HuH-7 (cell line): ENCODE measurements at regions not wholly inside any gene's neighbourhood (a gene's known extent, or its start where the extent isn't known, plus 50 kb on each side); places are given as distances from the start of the nearest gene placed in this dataset.

Experiments
- DNase-seq: peaks from one replicate; pipeline ENCODE4 v3.0.0; 2011; ENCODE audit warnings: low spot score

GRCh38 chr14:34128665-34129064 is 177.8 kb upstream of the EGLN3 start:
- no peak for DNase-seq

GRCh38 chr14:34126586-34126985 is 175.7 kb upstream of the EGLN3 start:
- no peak for DNase-seq

- DNase-seq: no peak
These were observed 173.7 kb upstream of the EGLN3 start for GRCh38 chr14:34124585-34124984.

GRCh38 chr14:34122650-34123049 is 171.8 kb upstream of the EGLN3 start:
- DNase-seq: no peak

- DNase-seq: no peak
These were observed 171.2 kb upstream of the EGLN3 start for GRCh38 chr14:34122081-34122480.

DNA sequence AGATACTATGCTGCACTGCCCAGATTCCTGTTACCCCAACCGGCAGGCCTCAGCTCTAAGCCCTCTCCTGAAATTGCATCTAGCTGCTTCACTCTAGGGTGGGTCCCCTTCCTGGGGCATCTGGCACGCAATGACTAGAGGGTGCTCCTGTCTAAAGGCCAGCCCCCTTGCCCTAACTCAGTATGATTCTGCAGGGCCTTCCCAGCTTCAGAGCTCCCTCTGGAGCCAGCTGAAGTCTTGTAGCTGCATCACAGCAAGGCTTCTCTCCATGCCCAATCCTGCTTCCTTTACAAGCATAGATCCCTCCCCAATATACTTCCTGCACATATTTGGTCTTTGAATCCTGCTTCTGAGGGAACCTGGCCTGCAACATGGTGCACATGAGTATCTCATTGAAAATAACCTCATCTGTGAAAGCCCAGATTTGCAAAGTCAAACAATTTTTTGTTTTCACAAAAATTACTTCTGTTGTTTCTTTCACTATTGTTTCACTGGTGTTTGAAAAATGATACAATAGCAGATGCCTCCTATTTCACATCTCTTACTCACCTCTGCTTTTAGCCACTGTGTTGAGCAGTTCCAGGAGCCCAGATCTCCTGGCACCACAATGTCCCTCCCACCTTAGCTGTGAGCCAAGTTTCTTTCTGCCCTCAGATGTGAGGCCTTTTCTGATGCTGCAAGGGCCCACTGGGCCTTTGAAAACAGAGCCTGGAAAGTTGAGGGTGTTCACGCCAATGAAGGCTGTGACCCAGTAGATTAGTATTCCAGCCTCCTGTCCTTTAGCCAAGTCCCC is 169.5 kb upstream of the EGLN3 start:
- no peak for DNase-seq

- no peak for DNase-seq
These were observed 168.4 kb upstream of the EGLN3 start for GRCh38 chr14:34119107-34119858.

GRCh38 chr14:34113991-34114390 is 163.1 kb upstream of the EGLN3 start:
- DNase-seq: no peak

DNA sequence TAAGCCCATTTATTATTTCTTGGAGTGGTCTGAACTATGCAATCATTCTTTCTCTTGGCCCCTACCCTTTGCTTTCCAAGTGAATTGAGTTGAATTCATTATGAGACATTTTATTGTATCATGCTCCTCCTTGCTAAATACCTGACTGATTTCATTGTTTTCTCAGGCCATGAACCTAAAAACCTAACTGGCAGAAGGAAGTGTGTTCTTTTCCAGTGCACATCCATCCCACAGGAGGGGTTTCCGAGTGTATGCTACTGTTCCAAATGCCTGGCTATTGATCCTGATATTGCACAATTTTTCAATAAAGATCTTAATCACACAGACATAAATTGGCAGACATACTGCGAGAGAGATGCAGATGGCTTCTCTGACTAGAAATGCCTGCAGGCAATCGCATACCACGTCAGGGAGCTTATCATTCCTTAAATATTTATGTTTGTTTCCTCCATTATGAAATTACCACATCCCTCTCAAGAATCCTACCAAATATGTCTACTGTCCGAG is 162.2 kb upstream of the EGLN3 start:
- DNase-seq: no peak

DNA sequence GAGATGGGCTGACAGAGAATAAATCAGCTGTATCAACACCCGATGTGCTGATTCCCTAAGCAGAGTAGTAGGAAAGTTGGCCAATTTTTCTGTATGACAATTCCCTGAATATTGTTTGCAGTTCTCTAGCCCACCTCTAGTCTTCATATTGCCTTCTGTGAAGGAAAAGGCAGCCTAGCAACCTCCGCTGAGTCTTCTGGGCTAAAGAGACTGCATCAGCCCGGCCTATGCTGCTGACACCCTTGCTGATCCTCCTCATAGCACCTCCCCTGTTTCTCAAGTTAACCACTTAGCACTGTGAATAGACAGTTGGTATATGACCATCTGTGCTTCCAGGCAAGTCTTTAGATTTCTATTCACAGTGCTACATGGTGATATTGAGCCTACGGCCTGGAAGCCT is 161.1 kb upstream of the EGLN3 start:
- DNase-seq: no peak

DNA sequence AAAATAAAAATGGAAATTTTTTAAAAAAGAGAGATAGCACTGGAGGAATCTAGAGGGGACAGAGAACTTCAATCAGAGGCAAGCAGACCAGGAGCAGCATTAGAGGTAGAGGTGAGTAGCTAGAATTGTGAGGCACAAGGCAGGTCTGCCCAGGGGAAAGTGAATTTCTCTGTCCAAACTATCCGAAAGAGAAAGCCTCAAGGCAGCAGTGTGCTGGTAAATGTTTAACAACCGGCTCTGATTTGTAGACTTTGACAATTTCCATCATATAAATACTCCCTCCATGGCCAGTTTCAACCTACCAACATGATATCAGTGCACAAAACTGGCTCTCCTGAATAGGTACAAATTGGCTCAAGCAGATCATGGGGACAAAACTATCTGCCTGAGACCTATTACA is 160.6 kb upstream of the EGLN3 start:
- DNase-seq: no peak

DNA sequence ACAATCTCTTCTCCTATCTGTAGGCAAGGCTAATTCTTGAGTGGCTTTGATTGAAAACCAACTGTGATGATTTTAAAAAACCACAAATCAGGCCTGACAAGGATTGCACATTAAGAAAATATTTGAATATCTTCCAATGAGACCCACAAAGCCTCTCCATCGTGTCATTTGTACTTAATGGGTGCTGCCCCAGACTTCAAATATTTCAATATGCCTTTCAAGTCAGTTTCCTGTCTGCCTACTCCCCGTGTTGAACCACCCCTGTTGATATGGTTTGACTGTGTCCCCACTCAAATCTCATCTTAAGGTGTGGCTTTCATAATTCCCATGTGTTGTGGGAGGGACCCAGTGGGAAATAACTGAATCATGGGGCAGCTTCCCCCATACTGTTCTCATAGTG is 159.7 kb upstream of the EGLN3 start:
- DNase-seq: no peak

DNA sequence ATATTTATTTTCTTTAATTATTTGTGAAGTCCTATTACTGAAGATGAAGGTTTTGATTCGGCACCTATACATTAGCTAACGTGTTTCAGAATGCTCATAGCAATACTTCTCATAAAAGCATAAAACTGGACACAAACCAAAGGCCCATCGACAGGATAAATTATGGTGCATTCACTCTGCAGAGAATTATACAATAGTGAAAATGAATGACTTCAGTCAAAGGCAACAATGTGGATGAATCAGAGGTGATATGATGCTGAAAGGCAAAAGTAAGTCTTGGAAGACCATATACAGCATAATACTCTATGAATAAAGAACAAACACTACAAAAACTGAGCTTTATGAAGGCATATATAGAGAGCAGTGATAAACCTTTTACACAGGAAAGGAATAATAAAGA is 156.6 kb upstream of the EGLN3 start:
- DNase-seq: no peak

DNA sequence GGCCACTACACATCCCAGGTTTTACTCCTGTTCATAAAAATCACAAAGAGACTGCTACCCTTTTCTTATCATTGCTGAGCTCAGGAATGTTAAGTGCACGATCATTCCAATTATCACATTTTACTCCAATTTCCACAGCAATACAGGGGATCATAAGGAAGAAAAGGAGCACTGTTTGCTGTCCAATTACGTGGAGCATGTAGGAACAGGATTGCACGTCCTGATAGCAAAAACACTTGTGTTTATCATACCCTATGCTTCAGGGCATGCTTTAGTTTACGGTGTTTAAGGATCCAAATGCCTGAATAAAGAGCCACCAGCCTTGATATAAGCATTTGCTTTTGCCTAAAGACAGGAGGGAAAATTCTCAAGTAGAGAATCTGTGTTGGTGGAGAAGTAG is 155.4 kb upstream of the EGLN3 start:
- no peak for DNase-seq

- no peak for DNase-seq
These were observed 153.9 kb upstream of the EGLN3 start for GRCh38 chr14:34104489-34105397.

DNA sequence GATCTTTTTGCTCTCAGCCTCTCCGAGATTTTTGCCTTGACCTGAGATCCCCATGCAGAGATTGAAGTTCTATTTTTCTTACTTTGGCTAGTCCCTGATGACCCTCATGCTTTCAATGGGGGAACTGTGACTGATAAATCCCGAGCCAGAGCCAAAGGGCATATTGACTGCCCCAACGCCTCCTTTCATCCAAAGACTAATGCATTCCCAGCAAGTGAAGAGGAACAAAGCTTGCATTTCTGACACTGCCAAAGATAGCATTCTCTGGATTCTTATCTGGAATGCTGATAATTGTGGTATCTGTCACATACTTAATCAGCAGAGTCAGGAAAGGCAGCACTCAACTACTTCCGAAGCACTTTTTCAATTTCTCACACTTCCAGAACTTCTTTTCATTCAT is 152.3 kb upstream of the EGLN3 start:
- no peak for DNase-seq

DNA sequence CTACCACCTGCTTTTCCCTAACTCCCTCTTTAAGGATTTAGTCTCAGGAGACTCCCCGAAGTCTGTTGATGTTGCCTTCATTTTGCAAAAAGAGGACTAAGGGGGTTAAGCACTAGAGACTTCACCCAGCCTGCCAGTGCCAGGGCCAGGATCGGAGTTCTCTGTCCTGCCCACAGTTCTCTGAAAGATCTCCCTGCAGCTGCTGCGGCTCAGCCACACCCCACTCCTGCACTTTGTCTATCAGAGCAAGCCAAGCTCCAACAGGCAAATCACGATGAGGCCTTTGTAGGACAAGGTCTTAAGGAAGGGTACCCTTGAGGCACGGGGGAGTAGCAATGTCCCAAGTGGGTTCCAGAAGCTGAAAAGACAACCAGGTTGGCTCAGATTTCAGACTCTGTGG is 148.8 kb upstream of the EGLN3 start:
- no peak for DNase-seq

- no peak for DNase-seq
These were observed 148.1 kb upstream of the EGLN3 start for GRCh38 chr14:34098985-34099349.

DNA sequence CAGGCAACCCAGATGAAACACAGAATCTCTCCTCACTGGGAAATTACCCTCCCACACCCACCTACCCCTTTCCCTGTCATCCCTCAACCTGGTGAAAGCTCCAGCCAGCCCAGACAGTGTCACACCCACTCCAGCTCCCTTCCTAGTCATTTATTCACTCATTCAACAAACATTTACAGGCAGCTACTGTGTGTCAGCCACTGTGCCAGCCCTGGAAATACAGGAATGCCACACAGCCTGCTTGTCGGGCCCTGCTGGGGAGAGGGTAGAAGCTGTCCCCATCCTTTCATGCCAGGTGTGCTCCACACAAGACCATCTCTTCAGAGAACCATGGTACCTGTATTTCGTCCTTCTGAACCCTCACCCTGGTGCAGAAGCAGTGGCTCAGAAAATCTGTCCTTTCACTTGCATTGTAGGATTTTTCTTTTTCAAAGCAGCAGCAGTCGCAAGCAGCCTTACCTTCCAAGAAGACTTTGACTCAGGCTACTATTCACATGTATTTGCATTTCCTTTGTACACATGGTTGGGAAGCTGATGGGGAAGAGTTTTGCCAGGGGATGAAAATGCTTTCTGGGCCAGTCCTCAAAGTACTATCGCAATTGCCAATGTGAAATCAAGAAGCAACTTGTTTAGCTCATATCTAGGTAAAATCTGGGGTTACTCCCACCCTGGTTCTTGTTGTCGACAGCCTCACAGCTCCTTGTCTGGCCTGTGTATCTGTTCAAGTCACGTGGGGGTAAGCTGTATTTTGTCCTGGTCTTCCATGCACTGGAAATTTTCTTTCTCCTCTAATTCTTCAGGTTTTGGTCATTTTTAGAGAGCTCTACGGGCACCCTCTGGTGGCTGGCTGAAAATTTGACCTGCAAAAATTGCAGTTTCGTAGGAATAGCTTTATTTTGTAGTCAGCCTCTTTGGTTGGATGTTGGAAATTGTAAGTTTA is 147.4 kb upstream of the EGLN3 start:
- peak; percentile 19 for DNase-seq

- no peak for DNase-seq
These were observed 146.8 kb upstream of the EGLN3 start for GRCh38 chr14:34097644-34098043.

DNA sequence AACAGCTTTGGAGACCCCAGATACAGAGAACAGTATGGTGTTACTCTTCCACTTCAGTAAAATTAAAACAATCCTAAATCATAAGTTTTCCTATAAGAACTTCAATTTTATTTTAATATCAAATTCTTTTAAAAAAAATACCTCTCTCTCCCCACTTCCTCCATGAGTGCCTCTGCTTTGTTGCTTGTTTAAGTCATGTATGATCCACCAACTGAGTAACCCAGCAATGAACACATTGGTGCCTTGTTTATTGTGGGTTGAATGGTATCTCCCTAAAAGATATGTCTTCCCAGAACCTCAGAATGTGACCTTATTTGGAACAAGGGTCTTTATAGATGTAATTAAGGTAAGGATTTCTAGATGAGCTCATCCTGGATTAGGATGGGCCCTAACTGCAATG is 143.5 kb upstream of the EGLN3 start:
- DNase-seq: no peak
